HEK293T (cell line): ENCODE measurements at regions not wholly inside any gene's neighbourhood (a gene's known extent, or its start where the extent isn't known, plus 50 kb on each side); places are given as distances from the start of the nearest gene placed in this dataset.
A peak's percentile ranks its signal among the peaks of the same experiment; 100 is the strongest.

Experiments
- CTCF ChIA-PET: fragments of 350-600 bp; formaldehyde crosslinking; extraction: SDS; loops from one replicate; lab custom pipeline; 2021; ENCODE audit warnings: antibody characterized with exemption, inconsistent platforms; lab: Yijun Ruan, JAX
- POLR2A ChIA-PET: fragments of 350-600 bp; formaldehyde crosslinking; extraction: SDS; loops from one replicate; lab custom pipeline; 2020; ENCODE audit warnings: antibody characterized with exemption, inconsistent platforms; lab: Yijun Ruan, JAX
- DNase-seq: peaks from one replicate; pipeline ENCODE4 v3.0.0; 2012; ENCODE audit warnings: mixed read lengths; ENCODE audit errors: extremely low spot score
- ARNT ChIP-seq: fragments of 450-650 bp; IDR thresholded peaks from 2 replicates; pipeline ENCODE4 v1.6.1; 2017; ENCODE audit warnings: mild to moderate bottlenecking
- BHLHE40 ChIP-seq: fragments of 450-650 bp; IDR thresholded peaks from 2 replicates; pipeline ENCODE4 v1.6.1; 2016; ENCODE audit warnings: mild to moderate bottlenecking, moderate library complexity, borderline replicate concordance
- CTBP1 ChIP-seq: fragments of 450-650 bp; IDR thresholded peaks from 2 replicates; pipeline ENCODE4 v1.6.1; 2016; ENCODE audit warnings: borderline replicate concordance
- ELF4 ChIP-seq: fragments of 450-650 bp; IDR thresholded peaks from 2 replicates; pipeline ENCODE4 v1.6.1; 2017; ENCODE audit warnings: antibody characterized with exemption
- FOXA1 ChIP-seq: fragments of 450-650 bp; IDR thresholded peaks from 2 replicates; pipeline ENCODE4 v1.6.1; 2016; ENCODE audit warnings: mild to moderate bottlenecking
- FOXK2 ChIP-seq: fragments of 450-650 bp; IDR thresholded peaks from 2 replicates; pipeline ENCODE4 v1.6.1; 2016; ENCODE audit warnings: mild to moderate bottlenecking
- FOXM1 ChIP-seq: fragments of 450-650 bp; IDR thresholded peaks from 2 replicates; pipeline ENCODE4 v1.6.1; 2017; ENCODE audit warnings: mild to moderate bottlenecking, borderline replicate concordance
- HDGF ChIP-seq: fragments of 450-650 bp; IDR thresholded peaks from 2 replicates; pipeline ENCODE4 v1.6.1; 2017; ENCODE audit warnings: antibody characterized with exemption, borderline replicate concordance
- L3MBTL2 ChIP-seq: fragments of 450-650 bp; conservative IDR thresholded peaks from 2 replicates; pipeline ENCODE4 v1.6.1; 2016; ENCODE audit warnings: mild to moderate bottlenecking
- LEF1 ChIP-seq: fragments of 450-650 bp; IDR thresholded peaks from 2 replicates; pipeline ENCODE4 v1.6.1; 2017; ENCODE audit warnings: mild to moderate bottlenecking, borderline replicate concordance
- NFRKB ChIP-seq: fragments of 450-650 bp; IDR thresholded peaks from 2 replicates; pipeline ENCODE4 v1.6.1; 2016; ENCODE audit warnings: mild to moderate bottlenecking, moderate library complexity
- PKNOX1 ChIP-seq: fragments of 450-650 bp; IDR thresholded peaks from 2 replicates; pipeline ENCODE4 v1.6.1; 2016
- SP1 ChIP-seq: fragments of 450-650 bp; IDR thresholded peaks from 2 replicates; pipeline ENCODE4 v1.6.1; 2017
- SUZ12 ChIP-seq: fragments of 450-650 bp; IDR thresholded peaks from 2 replicates; pipeline ENCODE4 v1.6.1; 2016; ENCODE audit warnings: mild to moderate bottlenecking
- TARDBP ChIP-seq: fragments of 450-650 bp; IDR thresholded peaks from 2 replicates; pipeline ENCODE4 v1.6.1; 2016
- ZNF384 ChIP-seq: fragments of 450-650 bp; IDR thresholded peaks from 2 replicates; pipeline ENCODE4 v1.6.1; 2016

- POLR2A ChIA-PET, result no interaction called here
- no peak for TF ChIP-seq ZNF384
- no peak for TF ChIP-seq CTBP1
- no peak for TF ChIP-seq LEF1
- TF ChIP-seq TARDBP, result no peak
- no peak for TF ChIP-seq ARNT
- no peak for TF ChIP-seq ELF4
- no peak for TF ChIP-seq FOXM1
- TF ChIP-seq SP1, result no peak
- TF ChIP-seq FOXA1, result no peak
- TF ChIP-seq FOXK2, result no peak
- no peak for TF ChIP-seq PKNOX1
- TF ChIP-seq BHLHE40, result no peak
- TF ChIP-seq NFRKB, result no peak
- DNase-seq, result no peak
- CTCF ChIA-PET, result no interaction called here
Measured at GRCh38 chr1:74952786-74953185, 181.4 kb upstream of the LHX8 start.

- POLR2A ChIA-PET, result no interaction called here
- no peak for DNase-seq
- CTCF ChIA-PET, result no interaction called here
- no peak for TF ChIP-seq SP1
- no peak for TF ChIP-seq NFRKB
- no peak for TF ChIP-seq FOXA1
- TF ChIP-seq BHLHE40, result no peak
- no peak for TF ChIP-seq L3MBTL2
- TF ChIP-seq ARNT, result no peak
- TF ChIP-seq TARDBP, result no peak
- TF ChIP-seq ZNF384, result no peak
- TF ChIP-seq HDGF, result no peak
- TF ChIP-seq CTBP1, result no peak
- TF ChIP-seq ELF4, result no peak
- no peak for TF ChIP-seq SUZ12
- TF ChIP-seq LEF1, result no peak
- no peak for TF ChIP-seq FOXK2
- no peak for TF ChIP-seq PKNOX1
- no peak for TF ChIP-seq FOXM1
Measured at GRCh38 chr1:74953622-74954021, 180.6 kb upstream of the LHX8 start.

GRCh38 chr1:74963120-74963519, 171.1 kb upstream of the LHX8 start:
- no peak for DNase-seq
- ChIA-PET POLR2A (no interaction called here), CTCF (no interaction called here)
- no peak for TF ChIP-seq FOXM1
- TF ChIP-seq TARDBP, result no peak
- no peak for TF ChIP-seq LEF1
- no peak for TF ChIP-seq SUZ12
- TF ChIP-seq ELF4, result no peak

GRCh38 chr1:74964508-74965102, 169.6 kb upstream of the LHX8 start:
- no peak for TF ChIP-seq SUZ12
- TF ChIP-seq L3MBTL2, result peak; percentile 38
- TF ChIP-seq ARNT, result no peak
- TF ChIP-seq FOXM1, result no peak
- TF ChIP-seq PKNOX1, result 0 out of 2 replicates have a peak, but pooled peaks have one; percentile 23
- TF ChIP-seq ELF4, result no peak
- no peak for TF ChIP-seq HDGF
- no peak for TF ChIP-seq LEF1
- no peak for TF ChIP-seq SP1
- TF ChIP-seq TARDBP, result no peak
- ChIA-PET POLR2A (interaction anchor here (1.1 kb wide), 1 partner anchor 169 kb away, joined by 6 read pairs; the partner anchor contains the start of gene LHX8), CTCF (no interaction called here)
- peak; percentile 66 for DNase-seq

- CTCF ChIA-PET, result interaction anchor here (0.8 kb wide), 1 partner anchor 166 kb away, joined by 3 read pairs; no protein-coding TSS in a partner anchor
- POLR2A ChIA-PET, result no interaction called here
- no peak for TF ChIP-seq ARNT
- TF ChIP-seq FOXA1, result no peak
- no peak for TF ChIP-seq LEF1
- no peak for DNase-seq
Measured at GRCh38 chr1:74969566-74970135, 164.5 kb upstream of the LHX8 start.

GRCh38 chr1:74971982-74972381, 162.2 kb upstream of the LHX8 start:
- no peak for DNase-seq
- ChIA-PET CTCF (no interaction called here), POLR2A (no interaction called here)
- TF ChIP-seq PKNOX1, result no peak
- no peak for TF ChIP-seq L3MBTL2
- TF ChIP-seq CTBP1, result no peak
- no peak for TF ChIP-seq BHLHE40
- no peak for TF ChIP-seq ARNT
- TF ChIP-seq NFRKB, result no peak
- TF ChIP-seq SUZ12, result no peak
- no peak for TF ChIP-seq FOXA1
- no peak for TF ChIP-seq FOXM1
- no peak for TF ChIP-seq FOXK2
- TF ChIP-seq SP1, result no peak
